Hepatocyte (in vitro differentiated cells): ENCODE measurements at regions not wholly inside any gene's neighbourhood (a gene's known extent, or its start where the extent isn't known, plus 50 kb on each side); places are given as distances from the start of the nearest gene placed in this dataset.

Experiments used
- DNase-seq: peaks from one replicate; pipeline ENCODE4 v3.0.0-alpha.2; 2016; ENCODE audit warnings: low spot score
- H2AFZ ChIP-seq: fragments of 200-600 bp; sonication (generic); 2 replicates; pipeline ENCODE4 v1.6.0; 2016; ENCODE audit warnings: antibody characterized with exemption, mild to moderate bottlenecking
- H3K27ac ChIP-seq: fragments of 200-600 bp; sonication (generic); 2 replicates; pipeline ENCODE4 v1.5.1; 2016; ENCODE audit warnings: mild to moderate bottlenecking
- H3K27me3 ChIP-seq: fragments of 200-600 bp; sonication (generic); 2 replicates; pipeline ENCODE4 v1.6.1; 2016
- H3K36me3 ChIP-seq: fragments of 200-600 bp; sonication (generic); replicated peaks from 2 replicates; pipeline ENCODE4 v1.5.1; 2016; ENCODE audit warnings: low read depth; ENCODE audit not compliant: insufficient read depth
- H3K4me1 ChIP-seq: fragments of 200-600 bp; sonication (generic); 2 replicates; pipeline ENCODE4 v1.5.1; 2016; ENCODE audit warnings: mild to moderate bottlenecking, moderate library complexity; ENCODE audit not compliant: insufficient read depth
- H3K4me2 ChIP-seq: fragments of 200-600 bp; sonication (generic); 2 replicates; pipeline ENCODE4 v1.6.0; 2016
- H3K4me3 ChIP-seq: fragments of 200-600 bp; sonication (generic); 2 replicates; pipeline ENCODE4 v1.5.1; 2016; ENCODE audit warnings: mild to moderate bottlenecking
- H3K79me2 ChIP-seq: fragments of 200-600 bp; sonication (generic); 2 replicates; pipeline ENCODE4 v1.6.0; 2017; ENCODE audit warnings: mild to moderate bottlenecking
- H3K9me2 ChIP-seq: fragments of 200-600 bp; sonication (generic); replicated peaks from 2 replicates; pipeline ENCODE4 v1.6.0; 2017; ENCODE audit warnings: mild to moderate bottlenecking; ENCODE audit not compliant: insufficient read depth
- H3K9me3 ChIP-seq: fragments of 200-600 bp; sonication (generic); 2 replicates; pipeline ENCODE4 v1.5.1; 2016; ENCODE audit warnings: low read depth, mild to moderate bottlenecking
- H4K20me1 ChIP-seq: fragments of 200-600 bp; sonication (generic); 2 replicates; pipeline ENCODE4 v1.6.0; 2016; ENCODE audit warnings: mild to moderate bottlenecking; ENCODE audit not compliant: insufficient read depth, poor library complexity, severe bottlenecking
- CTCF ChIP-seq: fragments of 200-600 bp; sonication (generic); IDR thresholded peaks from 2 replicates; pipeline ENCODE4 v1.5.1; 2016; ENCODE audit warnings: antibody characterized with exemption, mild to moderate bottlenecking; ENCODE audit not compliant: poor library complexity
- EZH2 ChIP-seq: fragments of 200-600 bp; sonication (generic); IDR thresholded peaks from 2 replicates; pipeline ENCODE4 v1.6.1; 2016; ENCODE audit warnings: antibody characterized with exemption, mild to moderate bottlenecking, borderline replicate concordance
- EZH2phosphoT487 ChIP-seq: fragments of 200-600 bp; sonication (generic); IDR thresholded peaks from one replicate; pipeline ENCODE4 v1.6.1; 2018; ENCODE audit warnings: antibody characterized with exemption, mild to moderate bottlenecking, low read depth, moderate library complexity; ENCODE audit not compliant: unreplicated experiment, severe bottlenecking
- WGBS: methylation state at CpG from one replicate; pipeline ENCODE4 v1.1.6; 2016; ENCODE audit warnings: low lambda C conversion rate; ENCODE audit errors: missing lambda C conversion rate; 5-methylcytosine and 5-hydroxymethylcytosine counted together

- peaks cover 3% of the 10 kb centered on the region for H3K9me2 ChIP-seq
- H3K27ac ChIP-seq = no peak overlapping the region
- H3K27me3 ChIP-seq = no peaks in the 10 kb centered on the region
- no peak overlapping the region for H3K4me3 ChIP-seq
- no peak overlapping the region for H2AFZ ChIP-seq
- 81% methylated on average over 2 of the region's 2 CpGs for WGBS
- no peak overlapping the region for H3K4me2 ChIP-seq
- no peaks in the 10 kb centered on the region for H4K20me1 ChIP-seq
- no peaks in the 10 kb centered on the region for H3K9me3 ChIP-seq
- TF ChIP-seq CTCF (no peak), EZH2 (no peak), EZH2phosphoT487 (no peak)
- H3K79me2 ChIP-seq = no peaks in the 10 kb centered on the region
- no peak for DNase-seq
- H3K36me3 ChIP-seq = no peaks in the 10 kb centered on the region
- H3K4me1 ChIP-seq = no peaks in the 10 kb centered on the region
Observed at GRCh38 chr1:86229405-86229975, 72.9 kb upstream of the COL24A1 start.

- Histone ChIP-seq H3K79me2 (no peaks in the 10 kb centered on the region), H2AFZ (no peak overlapping the region), H4K20me1 (no peaks in the 10 kb centered on the region), H3K9me2 (peaks cover 3% of the 10 kb centered on the region), H3K27me3 (no peaks in the 10 kb centered on the region), H3K9me3 (no peaks in the 10 kb centered on the region), H3K4me3 (no peak overlapping the region), H3K4me1 (no peaks in the 10 kb centered on the region), H3K27ac (no peak overlapping the region), H3K4me2 (no peak overlapping the region), H3K36me3 (no peaks in the 10 kb centered on the region)
- no peak for DNase-seq
- TF ChIP-seq EZH2 (no peak), CTCF (no peak), EZH2phosphoT487 (no peak)
- WGBS = 83% methylated on average over 1 of the region's 1 CpG
Observed at GRCh38 chr1:86228546-86228945, 72.0 kb upstream of the COL24A1 start.

- Histone ChIP-seq H2AFZ (no peak overlapping the region), H3K4me2 (no peak overlapping the region), H3K9me3 (no peaks in the 10 kb centered on the region), H3K4me1 (no peaks in the 10 kb centered on the region), H3K27ac (no peak overlapping the region), H3K9me2 (peaks cover 3% of the 10 kb centered on the region), H3K27me3 (no peaks in the 10 kb centered on the region), H3K4me3 (no peak overlapping the region), H3K36me3 (no peaks in the 10 kb centered on the region), H4K20me1 (no peaks in the 10 kb centered on the region), H3K79me2 (no peaks in the 10 kb centered on the region)
- WGBS = 79% methylated on average over 1 of the region's 1 CpG
- TF ChIP-seq CTCF = no peak
- no peak for TF ChIP-seq EZH2
- TF ChIP-seq EZH2phosphoT487 = no peak
- DNase-seq = no peak
Observed at GRCh38 chr1:86227026-86227425, 70.5 kb upstream of the COL24A1 start.
